ENCODE measurements at regions not wholly inside any gene's neighbourhood (a gene's known extent, or its start where the extent isn't known, plus 50 kb on each side); places are given as distances from the start of the nearest gene placed in this dataset.

GRCh38 chr5:17326600-17327037 lies 109.2 kb downstream of the BASP1 start:
- H3K27me3 ChIP-seq (ENCODE audit: control insufficient read depth, insufficient read depth, low read length) = no peaks in the 10 kb centered on the region; the same call in 1 of the 2 replicates
- POLR2A ChIA-PET = no interaction called here
- H3K4me3 ChIP-seq (ENCODE audit: low read depth, low read length) = no peak overlapping the region
- no peak for DNase-seq (ENCODE audit: low read depth)
- TF ChIP-seq CTCF (IDR thresholded peaks at IDR 0.05; ENCODE audit: insufficient read depth, low read depth, low read length) = no peak
- CTCF ChIA-PET = no interaction called here
- H3K36me3 ChIP-seq (ENCODE audit: control insufficient read depth, insufficient read depth, low read length) = no peaks in the 10 kb centered on the region

DNA sequence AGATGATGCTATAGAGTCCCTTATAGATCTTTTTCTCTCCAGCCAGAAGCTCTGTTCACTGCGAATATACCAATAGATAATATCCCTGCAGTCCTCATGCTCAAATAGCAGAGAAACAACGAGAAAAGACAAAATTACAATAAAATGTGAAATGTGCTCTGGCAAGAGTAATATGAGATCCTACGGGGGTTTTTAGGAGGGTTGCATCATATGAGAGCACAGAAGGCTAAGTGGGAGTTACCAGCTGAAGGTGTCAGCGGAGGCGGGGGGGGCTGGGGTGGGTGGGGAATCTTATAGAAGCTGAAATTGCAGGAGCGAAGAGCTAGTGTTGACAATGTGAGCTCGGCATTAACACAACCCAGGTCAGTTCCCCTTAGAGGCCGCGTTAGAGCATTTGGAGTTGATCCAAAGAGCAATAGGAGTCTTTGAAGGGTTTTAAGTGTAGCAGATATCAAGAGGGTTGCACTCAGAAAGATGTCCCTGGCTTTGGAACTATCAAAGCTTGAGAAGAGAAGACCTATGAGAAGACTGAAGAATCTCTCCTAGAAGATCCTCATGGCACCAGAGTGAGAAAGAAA lies 109.7 kb downstream of the BASP1 start:
- Histone ChIP-seq H3K36me3 (ENCODE audit: control insufficient read depth, insufficient read depth, low read length) (no peaks in the 10 kb centered on the region), H3K4me3 (ENCODE audit: low read depth, low read length) (no peak overlapping the region), H3K27me3 (ENCODE audit: control insufficient read depth, insufficient read depth, low read length) (no peaks in the 10 kb centered on the region; the same call in 1 of the 2 replicates)
- no peak for TF ChIP-seq CTCF (IDR thresholded peaks at IDR 0.05; ENCODE audit: insufficient read depth, low read depth, low read length)
- CTCF ChIA-PET = no interaction called here
- no peak for DNase-seq (ENCODE audit: low read depth)
- POLR2A ChIA-PET = no interaction called here

DNA sequence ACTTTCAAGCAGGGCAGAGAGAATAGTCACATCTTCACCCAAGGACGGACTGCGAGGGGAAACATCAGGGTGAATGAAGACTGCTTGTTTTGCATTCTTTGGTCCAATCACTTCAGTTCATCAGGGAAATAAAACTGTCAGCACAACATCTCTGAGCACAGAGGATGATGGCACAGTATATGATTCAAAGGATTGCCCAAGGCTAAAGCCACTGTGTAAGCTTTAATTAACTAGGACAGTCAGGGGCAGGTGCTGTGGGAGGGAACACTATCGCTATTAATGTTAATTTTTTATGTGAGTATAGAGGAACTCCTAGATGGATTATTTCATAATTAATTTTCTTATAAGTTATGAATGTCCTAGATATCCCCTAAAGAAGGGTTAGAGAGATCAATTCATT lies 112.1 kb downstream of the BASP1 start:
- ChIA-PET CTCF (no interaction called here), POLR2A (no interaction called here)
- no peaks in the 10 kb centered on the region; the same call in 1 of the 2 replicates for H3K27me3 ChIP-seq (ENCODE audit: control insufficient read depth, insufficient read depth, low read length)
- TF ChIP-seq CTCF (IDR thresholded peaks at IDR 0.05; ENCODE audit: insufficient read depth, low read depth, low read length) = no peak
- DNase-seq (ENCODE audit: low read depth) = no peak
- H3K36me3 ChIP-seq (ENCODE audit: control insufficient read depth, insufficient read depth, low read length) = no peaks in the 10 kb centered on the region
- H3K4me3 ChIP-seq (ENCODE audit: low read depth, low read length) = no peak overlapping the region

DNA sequence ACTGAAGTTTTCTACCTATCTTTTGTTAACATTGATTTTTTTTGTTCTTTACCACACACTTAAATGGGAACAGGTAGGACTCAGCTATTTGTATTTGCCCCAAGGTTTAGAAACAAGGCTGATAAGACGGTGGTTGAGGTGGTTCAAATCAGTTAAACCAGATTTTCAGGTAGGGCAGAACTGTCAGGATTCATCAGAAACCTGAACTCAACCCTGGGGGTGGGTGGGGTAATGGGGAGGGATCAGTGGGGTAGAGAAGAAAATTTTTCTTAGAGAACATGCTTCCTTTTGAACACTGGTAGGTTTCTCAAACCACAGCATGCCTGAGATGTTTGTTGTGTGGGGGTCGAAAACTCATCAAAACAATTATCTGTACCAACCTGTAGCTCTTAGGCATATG lies 113.0 kb downstream of the BASP1 start:
- no peaks in the 10 kb centered on the region for H3K36me3 ChIP-seq (ENCODE audit: control insufficient read depth, insufficient read depth, low read length)
- TF ChIP-seq CTCF (IDR thresholded peaks at IDR 0.05; ENCODE audit: insufficient read depth, low read depth, low read length) = no peak
- POLR2A ChIA-PET = no interaction called here
- DNase-seq (ENCODE audit: low read depth) = no peak
- CTCF ChIA-PET = no interaction called here
- no peaks in the 10 kb centered on the region; the same call in 1 of the 2 replicates for H3K27me3 ChIP-seq (ENCODE audit: control insufficient read depth, insufficient read depth, low read length)
- no peak overlapping the region for H3K4me3 ChIP-seq (ENCODE audit: low read depth, low read length)

GRCh38 chr5:17331651-17332050 lies 114.2 kb downstream of the BASP1 start:
- Histone ChIP-seq H3K36me3 (ENCODE audit: control insufficient read depth, insufficient read depth, low read length) (no peaks in the 10 kb centered on the region), H3K27me3 (ENCODE audit: control insufficient read depth, insufficient read depth, low read length) (no peaks in the 10 kb centered on the region; the same call in 1 of the 2 replicates), H3K4me3 (ENCODE audit: low read depth, low read length) (no peak overlapping the region)
- POLR2A ChIA-PET = no interaction called here
- CTCF ChIA-PET = no interaction called here
- TF ChIP-seq CTCF (IDR thresholded peaks at IDR 0.05; ENCODE audit: insufficient read depth, low read depth, low read length) = no peak
- DNase-seq (ENCODE audit: low read depth) = no peak

Measured in BJ (cell line).